Prostate gland (tissue), 2 donors: ENCODE measurements at regions not wholly inside any gene's neighbourhood (a gene's known extent, or its start where the extent isn't known, plus 50 kb on each side); places are given as distances from the start of the nearest gene placed in this dataset.

ENCODE experiments used
- CTCF ChIP-seq, 4 experiments: fragments of 200-600 bp in 2 of 4; fragments of 450-650 bp in 2 of 4; sonication (generic) in 2 of 4; IDR thresholded peaks; 1 replicate in 3 of 4; 2 replicates in 1 of 4; pipeline ENCODE4 v1.5.1; 2016 to 2019; ENCODE audit warnings: antibody characterized with exemption in 4 of 4, mild to moderate bottlenecking in 2 of 4, moderate library complexity in 2 of 4
- POLR2AphosphoS5 ChIP-seq: sonication (generic); formaldehyde crosslinking; IDR thresholded peaks from one replicate; pipeline ENCODE4 v1.6.1; 2017; ENCODE audit warnings: antibody characterized with exemption

- TF ChIP-seq CTCF (IDR thresholded peaks at IDR 0.05) (no peak), POLR2AphosphoS5 (no peak)
These were observed 108.7 kb upstream of the IGSF21 start for GRCh38 chr1:17998889-17999288.
